Prostate gland (tissue), 2 donors: ENCODE measurements at regions not wholly inside any gene's neighbourhood (a gene's known extent, or its start where the extent isn't known, plus 50 kb on each side); places are given as distances from the start of the nearest gene placed in this dataset.

Experiments
- DNase-seq: peaks from one replicate; pipeline ENCODE4 v3.0.0-alpha.2; 2019; ENCODE audit warnings: low spot score
- H3K27ac ChIP-seq, 2 donors: fragments of 200-600 bp; sonication (generic); 2 replicates each; pipeline ENCODE4 v1.5.1; 2017 to 2019
- H3K27me3 ChIP-seq: fragments of 200-600 bp; sonication (generic); replicated peaks from 2 replicates; pipeline ENCODE4 v1.5.1; 2019; ENCODE audit not compliant: insufficient read depth
- H3K36me3 ChIP-seq, 2 donors: fragments of 200-600 bp; sonication (generic); 1 replicate in 1 of 2; 2 replicates in 1 of 2; pipeline versions ENCODE4 v1.5.1 to v1.8.1; 2017 to 2019
- H3K4me1 ChIP-seq: fragments of 200-600 bp; sonication (generic); replicated peaks from 2 replicates; pipeline ENCODE4 v1.5.1; 2019
- H3K4me3 ChIP-seq, 2 donors: fragments of 200-600 bp; sonication (generic); 2 replicates each; pipeline ENCODE4 v1.5.1; 2017 to 2019
- H3K9me3 ChIP-seq: fragments of 200-600 bp; sonication (generic); 2 replicates; pipeline ENCODE4 v1.5.1; 2017
- CTCF ChIP-seq, 4 experiments: fragments of 200-600 bp in 2 of 4; fragments of 450-650 bp in 2 of 4; sonication (generic) in 2 of 4; IDR thresholded peaks; 1 replicate in 3 of 4; 2 replicates in 1 of 4; pipeline ENCODE4 v1.5.1; 2016 to 2019; ENCODE audit warnings: antibody characterized with exemption in 4 of 4, mild to moderate bottlenecking in 2 of 4, moderate library complexity in 2 of 4
- POLR2A ChIP-seq: fragments of 450-650 bp; IDR thresholded peaks from one replicate; pipeline ENCODE4 v1.6.1; 2016; ENCODE audit warnings: antibody characterized with exemption, mild to moderate bottlenecking
- POLR2AphosphoS5 ChIP-seq: sonication (generic); formaldehyde crosslinking; IDR thresholded peaks from one replicate; pipeline ENCODE4 v1.6.1; 2017; ENCODE audit warnings: antibody characterized with exemption
- WGBS: methylation state at CpG from one replicate; pipeline ENCODE4 v1.1.5; 2018; 5-methylcytosine and 5-hydroxymethylcytosine counted together
- intact Hi-C: fragments of 100-400 bp; cut with DNase I; formaldehyde crosslinking; loops from one replicate; pipeline ENCODE4 v1.14.2; 2022

DNA sequence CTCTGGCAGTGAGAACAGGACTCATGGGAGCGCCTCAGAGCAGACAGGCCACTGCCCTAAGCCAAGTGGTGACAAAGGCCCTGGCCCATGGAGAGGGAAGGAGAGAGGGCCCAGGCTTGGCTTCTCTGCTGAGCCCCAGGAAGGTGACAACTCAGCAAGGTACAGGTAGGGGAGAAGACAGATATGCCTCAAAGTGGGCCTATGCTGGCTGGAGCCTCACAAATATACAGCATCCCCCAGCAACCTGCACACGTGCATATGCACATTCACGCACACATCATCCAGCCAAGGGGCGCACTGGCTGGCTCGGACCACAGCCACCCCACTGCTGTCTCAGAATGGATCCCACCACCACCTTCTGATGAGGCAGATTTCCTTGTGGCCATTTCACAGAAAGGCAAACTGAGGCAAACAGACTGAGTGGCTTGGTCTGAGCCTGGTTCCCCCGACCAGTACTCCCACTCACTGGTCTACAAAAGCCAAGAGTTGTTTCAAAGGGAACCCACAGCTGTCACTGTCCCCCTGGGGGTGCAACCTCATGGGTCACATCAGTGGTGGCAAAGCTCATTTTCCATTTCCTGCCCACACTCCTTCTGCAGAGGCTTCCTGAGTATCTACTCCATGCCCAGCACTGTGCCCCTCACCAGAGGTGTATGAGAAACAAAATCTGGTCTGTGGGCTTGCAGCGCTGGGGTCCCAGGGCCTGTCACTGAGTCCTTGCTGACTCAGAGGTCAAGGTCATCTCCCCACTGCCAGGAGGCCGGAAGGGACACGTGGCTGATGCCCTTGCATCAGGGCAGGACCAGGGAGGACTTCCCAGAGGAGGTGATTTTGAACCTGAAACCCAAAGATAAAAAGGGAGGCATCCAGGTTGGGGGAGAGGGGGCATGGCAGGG is 67.3 kb upstream of the PRR5 start:
- WGBS, result 84% methylated on average over 9 of the region's 9 CpGs
- intact Hi-C loops, result no loop called here
- Histone ChIP-seq H3K27me3 (no peaks in the 10 kb centered on the region), H3K4me1 (peaks cover 3% of the 10 kb centered on the region), H3K36me3 (no peaks in the 10 kb centered on the region), H3K9me3 (no peaks in the 10 kb centered on the region), H3K27ac (no peak overlapping the region), H3K4me3 (no peak overlapping the region)
- no peak for DNase-seq
- TF ChIP-seq CTCF (IDR thresholded peaks at IDR 0.05), result no peak
- no peak for TF ChIP-seq POLR2A
- TF ChIP-seq POLR2AphosphoS5, result no peak

- Histone ChIP-seq H3K27me3 (no peaks in the 10 kb centered on the region), H3K4me3 (no peak overlapping the region), H3K36me3 (no peaks in the 10 kb centered on the region), H3K27ac (no peak overlapping the region), H3K4me1 (peaks cover 3% of the 10 kb centered on the region), H3K9me3 (no peaks in the 10 kb centered on the region)
- intact Hi-C loops, result no loop called here
- no peak for TF ChIP-seq POLR2AphosphoS5
- TF ChIP-seq CTCF (IDR thresholded peaks at IDR 0.05), result no peak
- no peak for TF ChIP-seq POLR2A
- 91% methylated on average over 4 of the region's 4 CpGs for WGBS
- DNase-seq, result no peak
These were observed 68.4 kb upstream of the PRR5 start for GRCh38 chr22:44633647-44634046.

DNA sequence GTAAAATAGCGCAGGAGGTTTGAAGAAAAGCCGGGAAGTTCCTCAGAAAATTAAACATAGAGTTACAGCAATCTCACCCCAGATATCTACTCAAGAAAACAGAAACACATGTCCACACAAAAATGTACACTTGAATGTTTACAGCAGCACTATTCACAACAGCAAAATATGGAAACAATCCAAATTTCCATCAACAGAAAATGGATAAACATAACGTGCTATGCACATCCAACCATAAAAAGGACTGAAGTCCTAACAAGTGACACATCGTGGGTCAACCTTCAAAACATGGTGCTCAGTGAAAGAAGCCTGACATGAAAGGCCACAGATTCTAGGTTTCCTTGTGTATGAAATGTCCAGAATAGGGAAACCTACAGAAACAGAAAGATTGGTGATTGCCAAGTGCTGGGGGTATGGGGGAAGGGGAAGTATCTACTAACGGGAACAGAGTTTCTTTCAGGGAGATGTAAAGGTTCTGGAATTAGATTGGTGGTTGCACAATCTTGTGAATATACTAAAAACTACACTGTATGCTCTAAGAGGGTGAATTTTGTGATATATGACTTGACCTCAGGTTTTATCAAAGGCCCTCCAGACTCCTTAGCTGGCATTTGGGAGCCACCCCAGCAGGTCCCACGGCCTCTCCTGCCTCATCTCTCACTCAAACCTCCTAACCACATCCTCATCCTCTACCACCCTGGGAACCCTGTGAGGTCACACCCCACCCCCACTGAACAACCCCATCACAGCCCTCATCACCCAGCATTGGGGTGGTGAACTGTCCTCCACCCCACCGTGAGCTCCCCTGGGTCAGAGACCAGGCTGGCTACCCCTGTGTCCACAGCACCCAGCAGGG is 69.2 kb upstream of the PRR5 start:
- DNase-seq, result no peak
- H3K27ac ChIP-seq, result no peak overlapping the region
- no peaks in the 10 kb centered on the region for H3K9me3 ChIP-seq
- WGBS, result 73% methylated on average over 7 of the region's 7 CpGs
- H3K36me3 ChIP-seq, result no peaks in the 10 kb centered on the region
- no peaks in the 10 kb centered on the region for H3K4me1 ChIP-seq
- H3K27me3 ChIP-seq, result no peaks in the 10 kb centered on the region
- TF ChIP-seq CTCF (IDR thresholded peaks at IDR 0.05), result no peak
- no peak for TF ChIP-seq POLR2A
- no peak for TF ChIP-seq POLR2AphosphoS5
- H3K4me3 ChIP-seq, result no peak overlapping the region
- intact Hi-C loops, result no loop called here

DNA sequence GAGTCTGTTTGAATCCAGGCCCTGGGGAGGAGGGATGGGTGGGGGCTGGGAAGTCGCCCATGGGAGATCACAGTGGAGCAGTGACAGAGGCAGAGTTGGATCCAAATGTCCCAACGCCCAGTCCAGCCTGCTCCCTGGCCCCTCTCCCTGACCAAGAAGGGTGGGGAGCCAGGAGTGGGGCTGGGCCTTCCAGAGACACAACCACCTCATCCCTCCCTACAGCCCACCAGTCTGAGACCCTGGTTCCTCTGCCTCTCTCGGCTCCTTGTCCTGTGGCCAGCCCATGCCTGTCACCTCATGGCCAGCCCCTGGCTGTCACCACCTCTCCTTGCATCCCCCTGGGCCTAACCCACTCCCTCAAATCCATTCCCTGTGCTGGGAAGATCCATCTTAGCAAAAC is 71.2 kb upstream of the PRR5 start:
- no peaks in the 10 kb centered on the region for H3K36me3 ChIP-seq
- WGBS, result 90% methylated on average over 3 of the region's 3 CpGs

GRCh38 chr22:44628835-44629234 is 73.2 kb upstream of the PRR5 start:
- no peak overlapping the region for H3K4me3 ChIP-seq
- no peaks in the 10 kb centered on the region for H3K9me3 ChIP-seq
- no peak for TF ChIP-seq CTCF (IDR thresholded peaks at IDR 0.05)
- TF ChIP-seq POLR2AphosphoS5, result no peak
- no peak for TF ChIP-seq POLR2A
- H3K27me3 ChIP-seq, result no peaks in the 10 kb centered on the region
- H3K4me1 ChIP-seq, result no peaks in the 10 kb centered on the region
- no peak overlapping the region for H3K27ac ChIP-seq
- DNase-seq, result no peak
- 86% methylated on average over 9 of the region's 9 CpGs for WGBS
- intact Hi-C loops, result loop anchor here (5.0 kb wide), 2 partner anchors 302 to 1242 kb away; no protein-coding TSS in a partner anchor
- H3K36me3 ChIP-seq, result no peaks in the 10 kb centered on the region

More for the DNA sequence above, 71.2 kb upstream of the PRR5 start:
- TF ChIP-seq POLR2A, result no peak
- H3K4me1 ChIP-seq, result no peaks in the 10 kb centered on the region
- H3K27ac ChIP-seq, result no peak overlapping the region
- no peaks in the 10 kb centered on the region for H3K27me3 ChIP-seq
- H3K9me3 ChIP-seq, result no peaks in the 10 kb centered on the region
- intact Hi-C loops, result no loop called here
- H3K4me3 ChIP-seq, result no peak overlapping the region
- no peak for DNase-seq
